KOPT-K1 (cell line): ENCODE measurements at regions not wholly inside any gene's neighbourhood (a gene's known extent, or its start where the extent isn't known, plus 50 kb on each side); places are given as distances from the start of the nearest gene placed in this dataset.
"Not testable (repeated sequence)": the region's sequence is repeated elsewhere in the genome, so short reads cannot be mapped to it uniquely, and the experiment has no call there.

Source experiments
- H3K27ac ChIP-seq: fragments of 200-600 bp; sonication (generic); 2 replicates; pipeline ENCODE4 v1.5.1; 2016; ENCODE audit warnings: antibody characterized with exemption, mild to moderate bottlenecking, low read depth, low read length; ENCODE audit not compliant: poor library complexity, severe bottlenecking
- H3K36me3 ChIP-seq: fragments of 200-600 bp; sonication (generic); 2 replicates; pipeline ENCODE4 v1.5.1; 2017; ENCODE audit warnings: antibody characterized with exemption, mild to moderate bottlenecking, low read length, moderate library complexity; ENCODE audit not compliant: insufficient read depth
- H3K9me3 ChIP-seq: fragments of 200-600 bp; sonication (generic); 2 replicates; pipeline ENCODE4 v1.5.1; 2017; ENCODE audit warnings: antibody characterized with exemption, low read length, mild to moderate bottlenecking; ENCODE audit not compliant: insufficient read depth, poor library complexity, severe bottlenecking

DNA sequence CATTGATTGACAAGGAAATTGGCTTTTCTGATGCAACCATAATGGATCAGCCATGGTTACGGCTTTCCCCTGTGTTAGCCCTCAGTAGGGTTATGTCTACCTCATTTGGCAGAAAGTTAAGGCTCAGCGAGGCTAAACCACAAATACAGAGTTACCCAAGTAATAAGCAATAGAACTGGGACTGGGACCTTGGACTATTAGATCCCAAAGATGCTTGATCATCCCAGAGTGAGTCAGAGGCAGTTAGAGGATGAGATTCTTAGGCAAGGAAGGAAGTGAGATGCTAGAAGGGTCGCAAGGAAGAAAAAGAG is 401.4 kb downstream of the TNS3 start:
- H3K27ac ChIP-seq, result no peak overlapping the region

DNA sequence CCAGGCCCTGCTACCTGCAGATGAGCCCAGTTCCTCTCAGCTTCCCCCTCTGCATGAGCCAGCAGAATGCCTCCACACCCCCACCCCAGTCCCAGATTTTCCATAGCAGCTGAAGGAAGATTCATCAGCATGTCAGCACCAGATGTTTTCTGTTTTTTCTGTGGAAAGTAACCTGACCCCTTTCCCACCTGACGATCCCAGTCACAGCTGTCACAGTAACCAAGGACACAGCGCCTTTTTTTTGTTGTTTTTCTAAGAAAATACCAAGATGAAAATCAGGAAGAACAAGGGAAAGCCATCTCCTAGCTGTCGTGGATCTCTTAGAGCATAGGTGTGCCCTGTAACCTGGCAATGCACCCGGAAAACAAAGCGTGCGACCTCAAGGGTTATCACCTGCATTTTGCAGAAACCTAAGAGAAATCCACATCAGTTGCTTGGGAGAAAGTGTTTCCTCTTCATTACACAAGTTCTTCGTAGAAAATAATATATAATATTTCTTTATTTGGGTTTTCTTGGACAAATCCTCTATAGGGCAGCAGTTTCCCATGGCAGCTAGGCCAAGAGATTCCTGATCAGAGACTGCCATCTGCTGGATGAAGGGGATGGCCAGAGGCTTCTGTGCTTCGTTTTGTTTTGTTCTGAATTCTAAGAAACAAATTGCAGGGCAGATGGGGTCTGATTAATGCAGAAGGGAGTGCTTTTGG is 401.9 kb downstream of the TNS3 start:
- H3K9me3 ChIP-seq, result no peaks in the 10 kb centered on the region
- no peak overlapping the region for H3K27ac ChIP-seq
- H3K36me3 ChIP-seq, result no peaks in the 10 kb centered on the region

More for the DNA sequence above, 401.4 kb downstream of the TNS3 start:
- Histone ChIP-seq H3K36me3 (no peaks in the 10 kb centered on the region), H3K9me3 (no peaks in the 10 kb centered on the region)

DNA sequence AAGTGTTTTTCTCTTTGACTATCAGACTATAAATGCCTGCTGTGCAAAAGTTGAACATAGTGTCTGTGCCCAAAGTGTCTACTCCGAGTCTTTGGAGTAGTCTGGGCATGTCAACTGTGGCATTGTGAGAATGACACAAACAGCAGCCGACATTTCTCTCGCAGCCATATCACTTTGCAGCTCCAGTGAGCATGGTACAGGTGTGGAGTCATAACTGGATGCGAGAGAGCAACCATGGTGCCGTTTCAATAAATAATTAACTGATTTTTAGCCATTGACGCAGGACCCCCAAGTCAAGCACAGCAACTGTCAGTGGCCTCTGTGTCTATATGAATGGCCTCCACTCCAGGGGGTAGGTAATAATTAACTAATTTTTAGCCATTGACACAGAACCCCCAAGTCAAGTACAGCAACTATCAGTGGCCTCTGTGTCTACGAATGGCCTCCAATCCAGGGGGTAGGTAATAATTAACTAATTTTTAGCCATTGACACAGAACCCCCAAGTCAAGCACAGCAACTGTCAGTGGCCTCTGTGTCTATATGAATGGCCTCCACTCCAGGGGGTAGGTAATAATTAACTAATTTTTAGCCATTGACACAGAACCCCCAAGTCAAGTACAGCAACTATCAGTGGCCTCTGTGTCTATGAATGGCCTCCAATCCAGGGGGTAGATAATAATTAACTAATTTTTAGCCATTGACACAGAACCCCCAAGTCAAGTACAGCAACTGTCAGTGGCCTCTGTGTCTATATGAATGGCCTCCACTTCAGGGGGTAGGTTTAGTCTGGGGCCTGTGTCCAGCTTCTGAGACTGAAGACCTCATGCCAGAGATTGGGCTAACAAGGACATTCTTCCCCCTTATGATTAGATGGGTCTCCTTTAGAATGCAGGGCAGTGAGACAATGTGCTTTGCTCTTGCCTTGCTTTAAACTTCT is 409.0 kb downstream of the TNS3 start:
- not testable (repeated sequence) for H3K27ac ChIP-seq, H3K36me3 ChIP-seq, H3K9me3 ChIP-seq

DNA sequence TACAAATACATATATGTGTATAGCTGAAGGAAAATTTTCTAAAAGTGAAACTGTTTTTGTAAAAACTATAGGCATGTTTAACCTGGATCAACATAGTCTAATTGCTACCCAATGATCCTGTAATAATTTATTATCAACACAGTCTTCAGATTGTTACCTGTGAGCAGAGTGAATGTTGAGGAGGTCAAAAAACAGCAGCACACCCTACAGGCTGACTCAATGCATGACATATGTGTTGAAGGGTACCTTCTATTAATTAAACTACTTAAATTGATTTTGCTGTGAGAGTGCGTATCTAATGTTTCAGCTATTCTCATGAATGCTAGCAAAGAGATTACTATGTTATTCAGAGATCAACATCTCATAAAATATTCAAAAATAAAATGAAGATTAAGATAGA is 411.4 kb downstream of the TNS3 start:
- Histone ChIP-seq H3K9me3 (no peaks in the 10 kb centered on the region), H3K36me3 (no peaks in the 10 kb centered on the region), H3K27ac (no peak overlapping the region)

DNA sequence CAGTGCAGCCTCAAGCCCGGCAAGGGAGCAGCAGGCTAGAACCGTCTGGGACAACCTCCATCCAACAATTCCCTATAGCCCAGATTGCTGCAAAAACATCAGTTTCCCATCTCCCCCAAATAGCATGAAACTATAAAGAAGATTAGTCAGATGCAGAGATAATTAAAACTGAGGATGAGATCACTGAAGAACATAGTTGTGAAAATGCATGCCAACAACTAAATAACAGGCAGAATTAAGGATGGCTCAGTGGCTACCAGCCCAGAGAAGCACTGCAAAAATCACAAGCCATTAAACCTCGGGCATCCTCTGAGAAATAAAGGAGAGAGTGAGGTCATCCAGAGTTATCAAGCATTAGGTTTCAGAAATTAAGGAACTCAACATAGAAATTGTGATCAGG is 427.1 kb downstream of the TNS3 start:
- Histone ChIP-seq H3K9me3 (no peaks in the 10 kb centered on the region), H3K27ac (no peak overlapping the region), H3K36me3 (no peaks in the 10 kb centered on the region)

DNA sequence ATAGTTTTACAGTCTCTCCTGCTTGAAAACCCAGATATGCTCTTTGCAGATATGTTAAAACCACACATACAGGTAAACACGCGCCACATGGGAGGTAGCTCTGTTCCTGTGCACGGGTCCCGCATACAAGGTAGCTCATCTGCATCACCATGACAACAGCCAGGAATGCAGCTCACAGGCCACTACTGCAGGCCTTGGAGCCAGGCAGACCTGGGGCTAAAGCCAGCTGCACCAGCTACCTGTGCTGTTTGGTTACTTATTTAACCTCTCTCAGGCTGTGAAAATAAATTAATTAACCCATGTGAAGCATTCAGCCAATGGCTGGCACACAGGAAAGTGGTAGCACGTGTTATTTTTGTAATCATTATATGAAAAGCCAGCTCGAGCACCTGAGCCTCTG is 428.3 kb downstream of the TNS3 start:
- Histone ChIP-seq H3K27ac (no peak overlapping the region), H3K9me3 (no peaks in the 10 kb centered on the region), H3K36me3 (no peaks in the 10 kb centered on the region)

DNA sequence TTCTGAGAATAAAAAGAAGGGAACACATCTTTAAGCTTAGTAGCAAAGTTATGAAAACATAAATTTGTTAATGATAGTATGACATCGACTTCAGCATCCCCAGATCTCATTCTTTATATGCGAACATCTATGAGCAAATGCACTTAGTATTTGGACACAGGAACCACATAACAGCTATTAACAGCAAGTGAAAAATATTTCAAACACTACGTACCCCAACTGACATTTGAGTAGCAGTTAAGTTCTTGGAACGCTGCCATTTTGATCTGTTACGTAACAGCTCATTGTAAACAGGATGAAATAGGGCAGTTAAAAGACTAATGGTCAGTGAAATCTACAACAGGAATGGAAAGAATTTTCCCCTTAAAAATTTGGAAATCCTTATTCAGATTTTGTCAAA is 428.9 kb downstream of the TNS3 start:
- no peaks in the 10 kb centered on the region for H3K36me3 ChIP-seq
- H3K9me3 ChIP-seq, result no peaks in the 10 kb centered on the region
- no peak overlapping the region for H3K27ac ChIP-seq

DNA sequence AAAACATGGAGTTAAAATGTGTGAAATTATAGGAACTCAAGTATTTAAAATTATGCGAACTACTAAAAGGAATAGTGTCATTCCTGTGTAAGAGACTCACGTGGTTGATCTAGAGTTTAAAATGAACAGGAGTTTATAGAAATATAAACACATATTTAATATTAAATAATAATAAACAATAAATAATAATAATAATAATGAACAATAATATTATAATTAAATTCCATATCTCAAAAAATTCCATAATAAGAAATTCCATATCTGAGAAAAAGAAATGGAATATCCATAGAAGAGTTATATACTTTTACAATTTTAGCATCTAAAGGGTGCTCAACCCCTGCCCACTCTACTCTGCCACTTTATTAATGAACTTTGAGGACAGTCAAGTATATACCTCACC is 429.6 kb downstream of the TNS3 start:
- Histone ChIP-seq H3K36me3 (no peaks in the 10 kb centered on the region), H3K9me3 (no peaks in the 10 kb centered on the region), H3K27ac (no peak overlapping the region)

DNA sequence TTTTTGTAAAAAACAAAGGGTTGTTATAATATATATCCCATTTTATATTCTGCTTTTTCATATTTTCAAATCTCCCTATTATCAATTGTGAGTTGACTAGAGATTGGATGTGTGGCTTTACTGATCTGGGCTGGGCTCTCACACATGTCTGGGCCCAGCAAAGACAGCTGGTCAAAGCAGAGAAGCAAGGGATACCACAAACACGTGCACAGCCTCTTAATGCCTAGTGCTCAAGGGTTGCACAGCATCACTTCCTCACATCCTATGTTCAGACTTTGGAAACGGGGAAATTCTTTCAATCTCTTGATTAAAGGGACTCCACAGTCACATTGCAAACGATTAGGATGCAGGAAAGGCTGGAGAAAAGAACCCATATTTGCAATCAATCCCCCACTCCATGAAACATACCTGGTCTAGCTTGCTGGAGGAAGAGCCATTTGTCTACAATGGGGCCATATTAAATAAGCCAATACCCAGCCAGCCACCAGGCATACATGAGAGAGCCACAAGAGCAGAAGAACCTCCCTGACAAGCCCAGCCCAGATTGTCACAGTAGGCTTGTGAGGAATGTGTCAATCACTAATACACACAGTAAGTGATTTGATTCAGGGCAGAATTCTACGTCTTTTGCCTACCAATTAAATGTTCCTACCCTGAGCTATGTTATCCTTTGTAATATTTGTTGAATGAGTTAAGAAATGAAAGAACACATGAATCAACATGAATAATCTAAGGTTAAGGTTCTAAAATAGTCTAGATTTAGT is 431.2 kb downstream of the TNS3 start:
- H3K27ac ChIP-seq, result no peak overlapping the region
- no peaks in the 10 kb centered on the region for H3K9me3 ChIP-seq
- no peaks in the 10 kb centered on the region for H3K36me3 ChIP-seq

DNA sequence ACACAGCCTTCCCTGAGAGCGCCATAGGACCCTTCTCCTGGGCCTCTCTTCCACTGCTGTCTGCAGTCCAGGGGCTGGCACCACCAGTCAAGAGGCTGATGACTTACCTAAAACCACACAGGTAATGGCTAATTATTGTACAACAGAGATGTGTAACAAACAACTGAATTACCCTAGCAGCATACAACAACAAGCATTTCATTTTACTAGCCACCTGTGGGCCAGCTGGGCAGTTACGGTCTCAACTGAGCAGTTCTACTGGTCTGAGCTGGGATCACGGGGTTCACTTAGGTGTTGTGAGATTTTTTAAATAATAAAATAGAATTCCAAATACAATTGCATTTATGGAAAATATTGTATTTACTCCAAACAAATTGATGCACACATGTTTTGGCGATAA is 431.9 kb downstream of the TNS3 start:
- no peaks in the 10 kb centered on the region for H3K36me3 ChIP-seq
- H3K9me3 ChIP-seq, result no peaks in the 10 kb centered on the region
- H3K27ac ChIP-seq, result no peak overlapping the region

DNA sequence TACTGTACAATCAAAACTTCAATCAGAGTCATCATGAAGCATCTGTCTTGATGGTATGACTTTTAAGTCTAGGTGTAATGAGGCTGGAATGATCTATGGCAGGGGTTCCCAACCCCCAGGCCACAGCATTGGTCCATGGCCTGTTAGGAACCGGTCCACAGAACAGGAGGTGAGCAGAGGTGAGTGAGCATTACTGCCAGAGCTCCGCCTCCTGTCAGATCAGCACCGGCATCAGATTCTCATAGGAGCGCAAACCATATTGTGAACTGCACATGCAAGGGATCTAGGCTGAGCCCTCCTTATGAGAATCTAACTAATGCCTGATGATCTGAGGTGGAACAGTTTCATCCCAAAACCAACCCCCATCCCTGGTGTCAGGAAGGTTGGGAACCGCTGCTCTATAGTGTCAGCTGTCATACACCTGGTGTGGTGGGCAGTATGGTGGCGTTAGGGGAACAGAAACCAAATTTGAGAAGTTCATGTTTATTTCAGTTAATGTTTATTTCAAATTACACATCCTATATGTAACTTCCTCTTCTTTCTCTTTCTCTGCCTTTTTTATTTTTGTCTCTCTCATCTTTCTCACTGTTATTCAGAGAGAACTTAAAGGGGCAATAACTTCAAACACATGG is 432.6 kb downstream of the TNS3 start:
- H3K27ac ChIP-seq, result no peak overlapping the region

DNA sequence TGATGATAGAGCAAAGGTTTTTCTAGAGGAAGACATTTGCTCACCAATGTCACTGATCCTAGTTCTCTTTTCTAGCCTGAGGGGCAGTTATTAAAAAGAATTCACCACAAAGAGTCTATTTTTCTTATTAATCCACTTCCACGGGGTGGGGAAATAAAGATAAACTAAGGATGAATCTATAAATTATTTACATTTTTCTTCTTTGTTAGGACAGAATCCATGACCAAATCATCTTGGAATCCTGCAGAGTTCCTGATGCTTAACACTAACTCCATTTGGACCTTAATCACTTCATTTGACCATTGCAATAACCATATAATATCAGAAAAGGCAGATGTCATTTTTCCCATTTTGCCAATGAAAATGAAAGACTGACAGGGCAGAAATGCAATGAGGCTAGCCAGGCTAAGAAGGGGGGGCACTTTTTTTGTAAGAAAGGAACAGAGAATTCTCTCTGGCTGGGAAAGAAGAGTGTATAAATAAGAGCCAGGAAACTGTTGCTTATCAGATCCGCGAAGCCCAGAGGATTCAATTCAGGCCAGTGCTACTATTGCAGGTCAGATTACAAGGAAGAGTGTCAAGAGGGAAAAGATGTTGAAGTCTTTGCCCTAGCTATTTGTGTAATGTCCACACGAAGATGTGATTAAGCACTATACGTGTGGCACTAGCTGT is 433.2 kb downstream of the TNS3 start:
- no peaks in the 10 kb centered on the region for H3K36me3 ChIP-seq
- no peaks in the 10 kb centered on the region for H3K9me3 ChIP-seq
- H3K27ac ChIP-seq, result no peak overlapping the region

More for the DNA sequence above, 432.6 kb downstream of the TNS3 start:
- H3K9me3 ChIP-seq, result no peaks in the 10 kb centered on the region
- H3K36me3 ChIP-seq, result no peaks in the 10 kb centered on the region

DNA sequence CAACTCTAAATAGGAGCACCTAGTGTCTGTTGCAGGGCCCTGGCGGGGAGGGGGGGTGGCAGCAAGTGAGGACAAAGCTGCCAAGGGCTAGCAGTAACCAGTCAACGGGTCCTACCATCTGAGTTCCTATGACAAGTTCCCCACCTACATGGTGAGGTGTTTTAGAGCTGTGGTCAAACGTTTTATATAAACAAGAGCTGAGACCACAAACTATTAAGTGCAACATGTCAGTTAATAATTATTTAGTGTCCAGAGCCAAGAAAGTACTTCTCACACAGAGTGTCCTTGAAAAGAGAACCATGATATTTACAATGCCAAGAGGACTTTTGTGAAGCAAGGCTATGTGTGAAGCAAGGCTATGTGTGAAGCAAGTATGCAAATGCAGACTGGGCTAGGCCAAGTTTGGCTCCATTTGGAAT is 434.7 kb downstream of the TNS3 start:
- H3K9me3 ChIP-seq, result no peaks in the 10 kb centered on the region
- no peak overlapping the region for H3K27ac ChIP-seq

DNA sequence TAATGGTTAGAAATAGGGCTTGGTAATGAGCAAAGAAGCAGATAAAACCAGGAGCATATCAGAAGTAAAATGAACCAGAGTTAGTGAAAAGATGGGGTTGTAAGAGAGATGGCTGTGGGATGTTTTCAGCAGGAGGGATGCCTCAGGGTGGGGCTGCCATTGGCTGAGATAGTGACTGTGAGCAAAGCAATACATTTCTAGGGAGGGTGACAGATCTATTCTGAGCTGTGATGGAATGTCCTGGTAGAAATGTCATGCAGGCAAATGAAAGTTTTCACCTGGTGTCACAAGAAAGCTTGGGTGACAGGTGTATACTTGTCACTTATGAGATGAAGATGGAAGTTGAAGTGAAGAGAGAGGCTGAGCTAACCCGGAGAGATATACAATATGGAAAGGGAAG is 435.9 kb downstream of the TNS3 start:
- Histone ChIP-seq H3K27ac (no peak overlapping the region), H3K9me3 (no peaks in the 10 kb centered on the region), H3K36me3 (no peaks in the 10 kb centered on the region)

More for the DNA sequence above, 434.7 kb downstream of the TNS3 start:
- no peaks in the 10 kb centered on the region for H3K36me3 ChIP-seq
